Epidermal melanocyte (primary cell): ENCODE measurements at regions not wholly inside any gene's neighbourhood (a gene's known extent, or its start where the extent isn't known, plus 50 kb on each side); places are given as distances from the start of the nearest gene placed in this dataset.

Experiments used
- DNase-seq: peaks from one replicate; pipeline ENCODE4 v3.0.0; 2011; ENCODE audit warnings: low spot score; ENCODE audit not compliant: insufficient read length

DNA sequence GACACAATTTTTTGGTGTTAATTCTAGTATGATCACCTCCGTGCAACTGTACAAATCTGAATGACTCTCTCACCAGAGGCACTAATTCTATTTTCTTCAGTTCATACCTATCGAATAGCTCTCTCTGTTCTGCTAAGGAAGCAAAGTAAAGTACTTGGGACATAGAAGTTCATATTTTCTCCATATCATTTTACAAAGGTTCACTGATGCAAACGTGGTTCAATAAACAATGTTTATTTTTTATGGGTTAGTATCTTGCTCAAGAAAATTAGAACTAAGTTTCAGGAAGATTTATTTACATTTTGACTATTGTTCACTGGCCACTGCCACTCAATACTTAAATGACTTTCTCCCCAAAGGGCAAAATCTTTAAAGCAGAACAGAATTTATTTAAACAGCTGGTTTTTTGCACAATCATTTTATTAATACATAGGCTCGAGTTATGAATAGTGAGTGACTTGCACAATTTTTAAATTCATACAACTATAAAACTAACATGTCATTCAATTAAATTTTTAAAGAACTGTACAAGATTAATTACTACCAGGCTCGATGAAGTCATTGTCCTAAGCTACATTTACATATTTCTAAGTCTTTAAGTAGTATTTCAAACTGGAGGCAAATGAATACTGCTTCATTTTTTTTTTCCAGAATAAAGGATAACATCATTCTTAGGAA lies 255.8 kb downstream of the C16orf95 start:
- no peak for DNase-seq

DNA sequence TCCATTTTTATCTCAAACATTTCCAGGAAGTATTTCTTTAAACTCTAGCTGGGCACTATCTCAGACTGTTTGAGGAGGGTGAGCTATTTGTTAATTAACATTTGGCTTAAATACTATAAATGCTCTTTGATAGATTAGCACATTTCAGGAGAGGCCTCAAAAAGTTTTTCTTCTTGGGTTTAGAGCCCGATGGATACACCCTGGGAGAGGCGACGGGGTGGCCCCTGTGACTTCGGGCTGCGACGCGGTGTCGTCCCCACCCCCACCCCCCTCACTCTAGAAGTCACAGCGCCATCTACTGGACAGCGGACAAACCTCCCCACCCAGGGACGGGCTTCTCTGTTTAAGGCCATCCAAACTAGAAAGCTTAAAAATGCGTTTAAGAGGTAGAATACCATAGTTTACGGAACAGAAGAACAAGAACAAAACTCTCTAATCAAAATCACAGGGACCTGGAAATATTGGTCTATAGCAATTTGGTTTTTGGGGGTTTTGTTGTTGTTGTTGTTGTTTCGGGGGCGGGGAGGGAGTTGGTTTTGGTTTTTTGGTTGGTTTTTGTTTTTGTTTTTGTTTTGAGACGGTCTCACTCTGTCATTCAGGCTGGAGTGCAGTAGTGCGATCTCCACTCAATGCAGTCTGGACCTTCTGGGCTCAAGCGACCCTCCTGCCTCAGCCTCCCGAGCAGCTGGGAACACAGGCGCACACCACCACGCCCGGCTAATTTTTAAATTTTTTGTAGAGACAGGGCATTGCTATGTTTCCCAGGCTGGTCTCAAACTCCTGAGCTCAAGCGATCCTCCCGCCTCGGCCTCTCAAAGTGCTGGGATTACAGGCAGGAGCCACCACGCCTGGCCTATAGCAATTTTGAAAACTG lies 254.4 kb downstream of the C16orf95 start:
- peak; percentile 89 for DNase-seq

- DNase-seq = no peak
Observed at GRCh38 chr16:87063543-87063942, 253.6 kb downstream of the C16orf95 start.

DNA sequence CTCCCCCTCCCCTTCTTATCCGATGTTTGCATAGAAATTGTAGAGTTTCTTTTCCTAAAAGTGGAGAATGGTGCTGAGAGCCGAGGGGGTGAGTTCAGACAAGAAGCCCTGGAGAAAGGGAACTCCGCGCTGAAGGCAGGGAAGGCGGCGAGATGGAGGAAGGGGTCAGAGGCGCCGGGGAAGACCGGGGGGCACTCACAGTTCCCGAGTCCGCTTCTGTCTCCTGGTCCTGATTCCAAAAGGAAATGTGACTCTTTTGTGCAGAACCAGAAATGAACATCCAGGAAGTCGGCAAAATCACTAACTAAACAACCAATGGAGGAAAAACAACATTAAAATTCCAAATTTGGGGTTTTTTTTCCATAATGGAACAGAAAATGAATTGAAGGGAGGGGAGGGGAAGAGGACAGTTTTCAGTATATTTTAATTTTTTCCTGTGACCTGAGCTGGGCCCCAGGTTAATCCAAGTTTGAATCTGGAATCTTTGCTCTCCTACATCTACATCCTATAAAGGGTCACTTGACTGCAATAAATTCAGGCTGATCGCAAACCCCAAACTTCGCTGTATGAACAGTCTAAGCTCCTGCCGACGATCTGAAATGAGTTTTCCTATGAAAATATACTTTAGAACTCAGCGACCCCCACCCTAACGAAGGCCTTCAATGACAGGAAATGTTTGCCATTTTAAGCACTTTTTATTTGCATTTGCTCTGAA lies 252.3 kb downstream of the C16orf95 start:
- DNase-seq = no peak

GRCh38 chr16:87065446-87066132 lies 251.6 kb downstream of the C16orf95 start:
- DNase-seq = no peak

- DNase-seq = no peak
Observed at GRCh38 chr16:87066133-87067002, 250.8 kb downstream of the C16orf95 start.

DNA sequence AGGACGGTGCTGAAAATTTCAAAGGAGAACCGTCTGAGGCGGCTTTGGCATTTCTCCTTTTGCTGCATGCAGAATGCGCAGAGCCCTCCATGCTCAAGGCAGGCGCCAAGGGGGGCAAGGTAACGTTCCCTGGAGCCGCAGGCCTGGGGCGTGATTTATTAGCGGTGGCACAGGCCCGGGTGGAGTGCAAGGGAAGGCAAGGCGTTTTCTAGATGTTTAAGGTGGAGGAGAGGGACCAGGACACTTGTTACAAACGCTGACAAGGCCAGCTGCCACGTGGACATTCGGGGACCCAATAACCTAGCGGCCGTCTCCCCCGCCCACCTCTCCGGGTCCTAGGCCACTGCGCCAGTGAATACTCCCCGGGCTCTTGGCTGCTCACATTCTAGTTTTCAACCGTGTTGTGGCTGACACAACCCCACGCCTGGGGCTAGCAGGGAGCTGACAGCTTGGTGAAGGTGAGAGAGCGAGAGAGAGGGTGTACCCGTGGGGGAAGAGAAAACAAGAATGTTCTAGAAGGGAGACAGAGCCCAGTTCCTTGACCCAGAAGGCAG lies 250.1 kb downstream of the C16orf95 start:
- DNase-seq = no peak

DNA sequence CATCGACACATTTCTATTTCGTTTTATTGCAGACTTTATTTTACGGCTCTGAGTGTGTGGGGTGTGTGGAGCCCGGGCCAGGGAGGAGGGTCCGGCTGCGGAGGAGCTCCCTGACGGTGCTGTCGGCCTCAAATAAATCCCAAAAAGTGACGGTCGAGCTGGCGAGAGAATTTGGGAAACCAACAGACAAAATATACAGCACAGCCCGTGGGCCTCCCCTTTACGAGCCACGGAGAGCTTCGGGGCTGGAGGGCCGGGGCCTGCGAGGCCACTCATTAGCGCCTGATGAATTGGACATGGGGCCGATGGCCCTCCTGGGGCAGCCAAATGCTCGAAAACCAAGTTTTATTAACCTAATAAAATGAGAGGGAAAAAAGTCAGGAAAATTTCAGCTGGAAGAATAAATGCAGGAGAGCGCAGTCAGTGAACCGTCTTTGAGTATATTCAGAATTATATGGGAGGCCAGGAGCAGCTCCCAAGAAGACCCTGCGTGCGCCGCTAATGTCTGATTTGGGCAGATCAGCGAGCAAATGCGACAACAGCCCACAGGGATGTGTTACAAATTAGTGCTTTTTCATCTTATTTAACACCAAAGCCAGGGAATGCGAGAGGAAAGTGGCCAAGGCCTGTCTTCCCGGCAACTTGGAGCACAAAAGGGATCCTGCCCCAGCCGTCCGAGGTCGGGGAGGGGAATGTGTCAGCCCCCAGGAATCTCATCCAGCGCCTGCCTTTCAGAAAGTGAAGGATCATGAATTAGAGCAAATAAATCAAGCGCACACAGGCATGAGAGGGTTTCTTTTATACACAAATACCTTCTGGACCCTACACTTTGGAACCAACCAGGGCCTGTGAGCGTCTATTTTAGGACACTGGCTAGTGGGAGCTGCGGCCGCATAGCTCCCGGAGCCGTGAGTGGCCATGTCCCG lies 249.1 kb downstream of the C16orf95 start:
- DNase-seq = no peak

DNA sequence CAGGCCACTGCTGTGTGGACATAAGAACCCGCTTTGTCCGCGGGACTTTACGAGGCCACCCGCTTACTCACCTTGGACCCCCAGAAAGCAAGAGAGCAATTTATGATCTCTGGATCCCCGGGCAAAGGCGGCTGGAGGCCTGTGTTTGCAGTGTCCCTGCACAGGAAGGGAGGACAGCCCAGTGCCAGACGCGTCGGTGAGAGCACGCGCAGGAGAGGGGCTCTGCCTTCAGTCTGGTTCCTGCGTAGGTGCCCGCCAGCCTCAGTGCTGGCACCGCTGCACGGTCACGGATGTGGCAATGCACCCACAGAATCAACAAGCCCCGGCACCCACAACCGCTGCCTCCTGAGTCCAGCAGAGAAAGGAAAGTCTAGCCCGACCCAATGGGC lies 248.4 kb downstream of the C16orf95 start:
- no peak for DNase-seq

- no peak for DNase-seq
Observed at GRCh38 chr16:87070657-87071056, 246.5 kb downstream of the C16orf95 start.

GRCh38 chr16:87072101-87072500 lies 245.1 kb downstream of the C16orf95 start:
- DNase-seq = no peak

- DNase-seq = no peak
Observed at GRCh38 chr16:87074641-87075318, 242.4 kb downstream of the C16orf95 start.

DNA sequence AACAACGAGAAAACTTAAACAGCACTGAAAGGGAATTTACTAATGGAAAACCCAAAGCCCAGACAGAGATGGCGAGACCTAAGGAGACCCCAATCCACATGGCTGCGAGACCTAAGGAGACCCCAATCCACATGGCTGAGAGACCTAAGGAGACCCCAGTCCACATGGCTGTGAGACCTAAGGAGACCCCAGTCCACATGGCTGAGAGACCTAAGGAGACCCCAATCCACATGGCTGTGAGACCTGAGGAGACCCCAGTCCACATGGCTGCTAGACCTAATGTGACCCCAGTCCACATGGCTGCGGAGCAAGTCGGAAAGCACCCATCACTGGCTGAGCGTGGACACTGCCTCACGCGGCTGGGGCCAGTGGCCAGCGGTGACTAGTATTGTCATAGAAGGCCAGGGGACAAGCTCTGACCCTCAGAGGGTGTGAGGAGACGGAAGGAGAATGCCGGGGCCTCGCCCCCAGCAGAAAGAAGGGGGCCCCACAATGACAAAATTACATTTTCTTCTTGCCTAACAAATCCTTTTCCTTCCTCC lies 241.8 kb downstream of the C16orf95 start:
- DNase-seq = no peak

DNA sequence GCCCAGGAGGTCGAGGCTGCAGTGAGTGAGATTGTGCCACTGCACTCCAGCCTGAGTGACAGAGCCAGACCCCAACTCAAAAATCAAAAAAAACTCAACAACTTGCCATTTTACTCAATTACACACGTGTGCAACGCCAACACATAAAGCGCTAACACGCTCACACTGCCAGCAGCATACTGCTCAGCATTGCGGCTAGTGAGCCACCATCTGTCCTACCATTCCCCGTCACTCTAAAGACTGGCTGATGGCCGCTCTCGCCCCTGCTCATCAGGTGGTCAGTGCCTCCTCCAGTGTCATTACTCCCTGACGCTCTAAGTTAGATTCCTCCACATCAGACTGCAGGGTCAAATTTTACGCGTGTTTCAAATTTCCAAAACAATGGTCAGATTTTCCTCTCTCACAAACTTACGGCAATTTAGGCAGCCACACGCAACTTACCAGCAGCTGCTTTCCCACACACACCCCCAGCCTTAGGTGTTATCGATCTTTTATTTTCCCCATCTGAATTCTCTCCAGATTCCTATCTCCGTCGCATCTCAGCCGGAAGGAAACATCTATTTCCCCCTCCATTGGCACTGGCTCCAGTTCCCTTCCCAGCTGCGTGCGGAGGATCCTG lies 240.8 kb downstream of the C16orf95 start:
- DNase-seq = no peak

GRCh38 chr16:87076950-87077749 lies 240.0 kb downstream of the C16orf95 start:
- DNase-seq = no peak

DNA sequence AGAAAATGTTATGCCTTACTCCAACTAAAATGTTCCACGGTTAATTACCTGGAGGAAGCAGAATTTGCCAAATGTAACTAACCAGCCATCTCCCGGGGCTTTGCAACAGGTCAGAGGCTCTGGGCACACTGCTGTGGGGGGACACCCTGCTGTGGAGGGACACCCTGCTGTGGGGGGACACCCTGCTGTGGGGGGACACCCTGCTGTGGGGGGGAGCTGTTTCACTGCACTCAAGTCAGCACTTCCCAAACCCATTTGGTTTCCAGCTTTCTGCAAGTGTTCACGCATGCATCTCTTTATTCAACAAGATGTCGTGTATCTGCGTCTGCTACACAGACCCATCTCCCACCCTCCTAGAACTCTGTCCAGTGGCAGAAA lies 239.5 kb downstream of the C16orf95 start:
- DNase-seq = no peak

- no peak for DNase-seq
Observed at GRCh38 chr16:87080571-87081167, 236.5 kb downstream of the C16orf95 start.
